H9 (cell line): ENCODE measurements at regions not wholly inside any gene's neighbourhood (a gene's known extent, or its start where the extent isn't known, plus 50 kb on each side); places are given as distances from the start of the nearest gene placed in this dataset.

Experiments used
- DNase-seq: peaks from one replicate; pipeline ENCODE4 v3.0.0-alpha.2; 2017
- H2AFZ ChIP-seq: one replicate; pipeline ENCODE4 v1.6.1; 2013; ENCODE audit warnings: mild to moderate bottlenecking, low read length, control low read depth, moderate library complexity
- H2AK5ac ChIP-seq: 2 replicates; pipeline ENCODE4 v1.6.1; 2013; ENCODE audit warnings: low read length, control low read depth, mixed read lengths; ENCODE audit not compliant: insufficient read length
- H2BK120ac ChIP-seq: one replicate; pipeline ENCODE4 v1.6.1; 2013; ENCODE audit warnings: low read depth, mild to moderate bottlenecking, low read length, control low read depth, inconsistent platforms; ENCODE audit not compliant: poor library complexity, severe bottlenecking
- H2BK12ac ChIP-seq: 2 replicates; pipeline ENCODE4 v1.6.1; 2013; ENCODE audit warnings: low read length, control low read depth, mixed read lengths, low read depth; ENCODE audit not compliant: insufficient read length
- H2BK15ac ChIP-seq: 2 replicates; pipeline ENCODE4 v1.6.1; 2013; ENCODE audit warnings: low read depth, low read length, control low read depth
- H2BK20ac ChIP-seq: one replicate; pipeline ENCODE4 v1.6.1; 2013; ENCODE audit warnings: low read depth, mild to moderate bottlenecking, low read length, control low read depth, inconsistent platforms; ENCODE audit not compliant: poor library complexity, severe bottlenecking
- H2BK5ac ChIP-seq: 2 replicates; pipeline ENCODE4 v1.6.1; 2013; ENCODE audit warnings: low read length, control low read depth, mixed read lengths; ENCODE audit not compliant: insufficient read length
- H3K14ac ChIP-seq: 2 replicates; pipeline ENCODE4 v1.6.1; 2013; ENCODE audit warnings: low read length, control low read depth; ENCODE audit not compliant: insufficient read depth
- H3K18ac ChIP-seq: 2 replicates; pipeline ENCODE4 v1.6.1; 2013; ENCODE audit warnings: low read depth, mild to moderate bottlenecking, mixed read lengths, low read length, control low read depth; ENCODE audit not compliant: insufficient read length
- H3K23ac ChIP-seq: 2 replicates; pipeline ENCODE4 v1.6.1; 2013; ENCODE audit warnings: low read length, control low read depth, mixed read lengths, low read depth; ENCODE audit not compliant: insufficient read length
- H3K23me2 ChIP-seq: 2 replicates; pipeline ENCODE4 v1.6.1; 2013; ENCODE audit warnings: low read depth, mild to moderate bottlenecking, mixed read lengths, low read length, control low read depth; ENCODE audit not compliant: insufficient read length, poor library complexity, severe bottlenecking
- H3K27ac ChIP-seq: 2 replicates; pipeline ENCODE4 v1.5.1; 2013; ENCODE audit warnings: low read length, control low read depth, mixed read lengths, low read depth; ENCODE audit not compliant: insufficient read length
- H3K27me3 ChIP-seq: 2 replicates; pipeline ENCODE4 v1.6.1; 2013; ENCODE audit warnings: low read length, control low read depth, inconsistent platforms; ENCODE audit not compliant: insufficient read depth
- H3K4ac ChIP-seq: 2 replicates; pipeline ENCODE4 v1.6.1; 2013; ENCODE audit warnings: low read depth, mild to moderate bottlenecking, control low read depth, inconsistent platforms, low read length, moderate library complexity
- H3K4me1 ChIP-seq: 2 replicates; pipeline ENCODE4 v1.6.1; 2013; ENCODE audit warnings: low read length, control low read depth, inconsistent platforms; ENCODE audit not compliant: insufficient read depth
- H3K4me2 ChIP-seq: 2 replicates; pipeline ENCODE4 v1.6.1; 2013; ENCODE audit warnings: low read length, control low read depth, mixed read lengths; ENCODE audit not compliant: insufficient read length, insufficient read depth
- H3K56ac ChIP-seq: 2 replicates; pipeline ENCODE4 v1.6.1; 2013; ENCODE audit warnings: low read depth, mild to moderate bottlenecking, mixed read lengths, low read length, control low read depth; ENCODE audit not compliant: insufficient read length
- H3K79me1 ChIP-seq: 2 replicates; pipeline ENCODE4 v1.6.1; 2013; ENCODE audit warnings: low read depth, mild to moderate bottlenecking, moderate library complexity, low read length, control low read depth, inconsistent platforms; ENCODE audit not compliant: insufficient read depth, poor library complexity, severe bottlenecking
- H3K79me2 ChIP-seq: 2 replicates; pipeline ENCODE4 v1.6.1; 2013; ENCODE audit warnings: low read length, control low read depth, inconsistent platforms; ENCODE audit not compliant: insufficient read depth
- H3K9ac ChIP-seq: 2 replicates; pipeline ENCODE4 v1.6.1; 2013; ENCODE audit warnings: low read length, control low read depth, mixed read lengths; ENCODE audit not compliant: insufficient read length; ENCODE audit errors: extremely low read depth
- H3K9me3 ChIP-seq: one replicate; pipeline ENCODE4 v1.6.1; 2013; ENCODE audit warnings: low read depth, low read length, inconsistent platforms; ENCODE audit not compliant: control insufficient read depth
- H3T11ph ChIP-seq: one replicate; pipeline ENCODE4 v1.6.1; 2013; ENCODE audit warnings: mild to moderate bottlenecking, low read length, control low read depth, inconsistent platforms
- H4K20me1 ChIP-seq: one replicate; pipeline ENCODE4 v1.6.1; 2013; ENCODE audit not compliant: control insufficient read depth, insufficient read length, insufficient read depth
- H4K5ac ChIP-seq: 2 replicates; pipeline ENCODE4 v1.6.1; 2013; ENCODE audit warnings: low read depth, mild to moderate bottlenecking, mixed read lengths, low read length, control low read depth; ENCODE audit not compliant: insufficient read length
- H4K8ac ChIP-seq: replicated peaks from 2 replicates; pipeline ENCODE4 v1.6.1; 2013; ENCODE audit warnings: low read length, control low read depth, mixed read lengths, low read depth; ENCODE audit not compliant: insufficient read length
- H4K91ac ChIP-seq: 2 replicates; pipeline ENCODE4 v1.6.1; 2013; ENCODE audit warnings: low read depth, mild to moderate bottlenecking, moderate library complexity, mixed read lengths, low read length, control low read depth; ENCODE audit not compliant: insufficient read length
- H3K27ac Mint-ChIP-seq, 3 experiments: 2 replicates in 2 of 3; 3 replicates in 1 of 3; pipeline ENCODE4 v1.8.0; 2020 to 2021; ENCODE audit warnings: mixed read lengths in 3 of 3, mild to moderate bottlenecking in 1 of 3, moderate library complexity in 1 of 3
- H3K27me3 Mint-ChIP-seq: 2 replicates; pipeline ENCODE4 v1.8.0; 2021; ENCODE audit warnings: low read depth, mild to moderate bottlenecking, moderate library complexity, mixed read lengths
- H3K36me3 Mint-ChIP-seq, 3 experiments: 2 replicates in 2 of 3; 3 replicates in 1 of 3; pipeline ENCODE4 v1.8.0; 2020 to 2021; ENCODE audit warnings: low read depth in 3 of 3, mixed read lengths in 3 of 3; ENCODE audit not compliant: insufficient read depth in 1 of 3
- H3K4me1 Mint-ChIP-seq, 2 experiments: 2 replicates each; pipeline ENCODE4 v1.8.0; 2020; ENCODE audit warnings: mixed read lengths in 2 of 2
- H3K4me3 Mint-ChIP-seq, 2 experiments: 2 replicates in 1 of 2; 3 replicates in 1 of 2; pipeline ENCODE4 v1.8.0; 2020 to 2021; ENCODE audit warnings: mild to moderate bottlenecking in 2 of 2, mixed read lengths in 2 of 2, moderate library complexity in 1 of 2
- H3K9me3 Mint-ChIP-seq, 2 experiments: 2 replicates in 1 of 2; 3 replicates in 1 of 2; pipeline ENCODE4 v1.8.0; 2020; ENCODE audit warnings: mild to moderate bottlenecking in 2 of 2, mixed read lengths in 2 of 2, moderate library complexity in 1 of 2
- CTCF ChIP-seq: fragments of 200-600 bp; sonication (generic); conservative IDR thresholded peaks from 3 replicates; pipeline ENCODE4 v1.8.0; 2021; ENCODE audit warnings: antibody characterized with exemption, mild to moderate bottlenecking
- WGBS: extraction: QIAGEN DNeasy Blood & Tissue Kit; methylation state at CpG from one replicate; pipeline ENCODE4 v1.1.7; 2013; ENCODE audit warnings: missing lambda C conversion rate, low lambda C conversion rate, mixed read lengths; ENCODE audit not compliant: insufficient read length; ENCODE audit errors: extremely low coverage; 5-methylcytosine and 5-hydroxymethylcytosine counted together

GRCh38 chr11:104665641-104666040 is 232.6 kb downstream of the CASP12 start:
- H3K23ac ChIP-seq = no peak overlapping the region
- no peaks in the 10 kb centered on the region for H3K4me1 Mint-ChIP-seq

More at GRCh38 chr11:104665641-104666040, 232.6 kb downstream of the CASP12 start:
- H3T11ph ChIP-seq = no peak overlapping the region
- no peak overlapping the region for H3K56ac ChIP-seq
- Mint-ChIP-seq H3K27me3 (no peaks in the 10 kb centered on the region), H3K36me3 (no peaks in the 10 kb centered on the region), H3K9me3 (no peaks in the 10 kb centered on the region), H3K4me3 (no peak overlapping the region), H3K27ac (no peak overlapping the region)
- no peak overlapping the region for H2BK120ac ChIP-seq
- no peak overlapping the region for H3K9ac ChIP-seq
- no peak overlapping the region for H2BK5ac ChIP-seq
- no peak overlapping the region for H2BK15ac ChIP-seq
- no peak overlapping the region for H4K5ac ChIP-seq
- WGBS = no CpG with 5 or more reads among the region's 3 CpGs
- no peak overlapping the region for H4K8ac ChIP-seq
- H2AFZ ChIP-seq = no peak overlapping the region
- no peak overlapping the region for H3K14ac ChIP-seq
- H3K27ac ChIP-seq = no peak overlapping the region
- H2BK20ac ChIP-seq = no peak overlapping the region
- no peak for TF ChIP-seq CTCF
- H4K20me1 ChIP-seq = no peaks in the 10 kb centered on the region
- H4K91ac ChIP-seq = no peak overlapping the region
- H3K4me2 ChIP-seq = no peak overlapping the region
- no peaks in the 10 kb centered on the region for H3K4me1 ChIP-seq
- H3K79me1 ChIP-seq = no peaks in the 10 kb centered on the region
- no peak overlapping the region for H3K4ac ChIP-seq
- no peak overlapping the region for H2AK5ac ChIP-seq
- H3K27me3 ChIP-seq = no peaks in the 10 kb centered on the region
- no peaks in the 10 kb centered on the region for H3K23me2 ChIP-seq
- DNase-seq = no peak
- no peak overlapping the region for H3K18ac ChIP-seq
- no peaks in the 10 kb centered on the region for H3K9me3 ChIP-seq
- no peak overlapping the region for H2BK12ac ChIP-seq
- H3K79me2 ChIP-seq = no peaks in the 10 kb centered on the region
